BJ (cell line): ENCODE measurements at regions not wholly inside any gene's neighbourhood (a gene's known extent, or its start where the extent isn't known, plus 50 kb on each side); places are given as distances from the start of the nearest gene placed in this dataset.

Experiments
- CTCF ChIA-PET: fragments of 350-600 bp; formaldehyde crosslinking; extraction: SDS; loops from one replicate; lab custom pipeline; 2021; ENCODE audit warnings: antibody characterized with exemption, inconsistent platforms; lab: Yijun Ruan, JAX
- POLR2A ChIA-PET: fragments of 300-600 bp; sonication (Branson Sonifier 250); formaldehyde crosslinking; extraction: SDS; loops from one replicate; lab custom pipeline; 2021; ENCODE audit warnings: antibody characterized with exemption; lab: Charles Lee
- DNase-seq: peaks from one replicate; pipeline ENCODE4 v3.0.0-alpha.2; 2011; ENCODE audit warnings: low read depth
- H3K27me3 ChIP-seq: 2 replicates; pipeline ENCODE4 v1.6.0; 2011; ENCODE audit warnings: low read length; ENCODE audit not compliant: control insufficient read depth, insufficient read depth
- H3K36me3 ChIP-seq: 2 replicates; pipeline ENCODE4 v1.5.1; 2011; ENCODE audit warnings: low read length; ENCODE audit not compliant: control insufficient read depth, insufficient read depth
- H3K4me3 ChIP-seq: 2 replicates; pipeline ENCODE4 v1.5.1; 2011; ENCODE audit warnings: low read depth, mild to moderate bottlenecking, control low read depth, low read length
- CTCF ChIP-seq: IDR thresholded peaks from 2 replicates; pipeline ENCODE4 v1.5.1; 2011; ENCODE audit warnings: low read depth, mild to moderate bottlenecking, control low read depth, inconsistent platforms, low read length, moderate library complexity; ENCODE audit not compliant: insufficient read depth

DNA sequence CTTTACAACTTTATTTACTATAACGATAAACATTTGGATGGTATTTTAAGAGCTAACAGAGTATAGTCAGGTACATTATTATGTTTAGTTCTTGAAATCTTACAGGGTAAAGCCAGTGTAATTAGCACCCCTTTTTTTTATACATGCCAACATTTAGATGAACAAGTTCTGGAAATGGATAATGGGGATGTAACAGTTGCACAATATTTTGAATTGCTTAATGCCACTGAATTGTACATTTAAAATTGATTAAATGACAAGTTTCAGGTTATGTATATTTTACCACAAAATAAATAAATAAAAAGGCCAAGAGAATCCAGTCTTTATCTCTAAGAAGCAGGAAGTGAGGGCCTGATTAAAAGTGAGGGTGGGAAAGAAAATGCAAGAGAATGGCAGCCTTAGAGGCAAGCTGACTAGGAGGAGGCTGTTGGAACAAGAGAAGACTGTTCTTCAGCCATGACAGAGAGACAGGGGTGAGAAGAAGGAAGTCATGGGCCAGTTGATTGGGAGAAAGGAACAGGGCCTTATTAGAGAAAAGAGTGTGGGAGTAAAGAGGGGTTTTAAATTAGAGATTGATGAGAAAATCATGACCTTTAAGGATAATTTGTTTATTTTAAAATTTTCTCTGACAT is 49.9 kb upstream of the TNFSF18 start:
- Histone ChIP-seq H3K4me3 (no peak overlapping the region), H3K36me3 (no peaks in the 10 kb centered on the region), H3K27me3 (no peaks in the 10 kb centered on the region)
- CTCF ChIA-PET = no interaction called here
- DNase-seq = no peak
- POLR2A ChIA-PET = no interaction called here
- no peak for TF ChIP-seq CTCF
